ENCODE measurements at regions not wholly inside any gene's neighbourhood (a gene's known extent, or its start where the extent isn't known, plus 50 kb on each side); places are given as distances from the start of the nearest gene placed in this dataset.

DNA sequence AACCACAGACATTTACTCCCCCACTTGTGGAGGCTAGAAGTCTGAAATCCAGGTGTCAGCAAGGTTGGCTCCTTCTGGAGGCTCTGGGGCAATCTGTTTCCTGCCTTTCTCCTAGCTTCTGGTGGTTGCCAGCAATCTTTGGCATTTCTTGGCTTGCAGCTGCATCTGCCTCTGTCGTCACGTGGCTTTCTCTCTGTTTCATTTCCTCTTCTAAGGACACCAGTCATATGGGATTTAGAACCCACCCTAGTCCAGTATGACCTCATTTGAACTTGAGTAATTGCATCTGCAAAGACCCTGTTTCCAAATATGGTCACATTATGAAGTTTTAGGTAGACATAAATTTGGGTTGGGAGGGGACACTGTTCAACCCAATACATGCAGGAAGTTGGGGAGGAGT lies 56.2 kb upstream of the EPB41L1 start:
- TF ChIP-seq, protein P1, sequence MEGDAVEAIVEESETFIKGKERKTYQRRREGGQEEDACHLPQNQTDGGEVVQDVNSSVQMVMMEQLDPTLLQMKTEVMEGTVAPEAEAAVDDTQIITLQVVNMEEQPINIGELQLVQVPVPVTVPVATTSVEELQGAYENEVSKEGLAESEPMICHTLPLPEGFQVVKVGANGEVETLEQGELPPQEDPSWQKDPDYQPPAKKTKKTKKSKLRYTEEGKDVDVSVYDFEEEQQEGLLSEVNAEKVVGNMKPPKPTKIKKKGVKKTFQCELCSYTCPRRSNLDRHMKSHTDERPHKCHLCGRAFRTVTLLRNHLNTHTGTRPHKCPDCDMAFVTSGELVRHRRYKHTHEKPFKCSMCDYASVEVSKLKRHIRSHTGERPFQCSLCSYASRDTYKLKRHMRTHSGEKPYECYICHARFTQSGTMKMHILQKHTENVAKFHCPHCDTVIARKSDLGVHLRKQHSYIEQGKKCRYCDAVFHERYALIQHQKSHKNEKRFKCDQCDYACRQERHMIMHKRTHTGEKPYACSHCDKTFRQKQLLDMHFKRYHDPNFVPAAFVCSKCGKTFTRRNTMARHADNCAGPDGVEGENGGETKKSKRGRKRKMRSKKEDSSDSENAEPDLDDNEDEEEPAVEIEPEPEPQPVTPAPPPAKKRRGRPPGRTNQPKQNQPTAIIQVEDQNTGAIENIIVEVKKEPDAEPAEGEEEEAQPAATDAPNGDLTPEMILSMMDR (optimal IDR thresholded peaks at IDR 0.05 in 1 of 3, IDR thresholded peaks at IDR 0.05 in 1 of 3, conservative IDR thresholded peaks at IDR 0.05 in 1 of 3; ENCODE audit: extremely low read depth in 1 of 3, insufficient read depth in 2 of 3, low read length in 3 of 3) = no peak
- no peak for TF ChIP-seq EZH2 (IDR thresholded peaks at IDR 0.05; ENCODE audit: low read length)

Measured in keratinocyte (primary cell).